T47D (cell line): ENCODE measurements at regions not wholly inside any gene's neighbourhood (a gene's known extent, or its start where the extent isn't known, plus 50 kb on each side); places are given as distances from the start of the nearest gene placed in this dataset.

Source experiments
- DNase-seq, 2 experiments: peaks; one replicate each; pipeline versions ENCODE4 v3.0.0 to v3.0.0-alpha.2; 2011 to 2012; ENCODE audit warnings: low read depth in 1 of 2, low spot score in 1 of 2
- JUND ChIP-seq: IDR thresholded peaks from 2 replicates; pipeline ENCODE4 v1.6.1; 2012; ENCODE audit warnings: low read depth
- in situ Hi-C: cut with HindIII; loops from 2 replicates; pipeline ENCODE4 v1.10.0; 2016; ENCODE audit warnings: low sequenced_read_pairs, low pct_unique_long_range_greater_than_20kb

DNA sequence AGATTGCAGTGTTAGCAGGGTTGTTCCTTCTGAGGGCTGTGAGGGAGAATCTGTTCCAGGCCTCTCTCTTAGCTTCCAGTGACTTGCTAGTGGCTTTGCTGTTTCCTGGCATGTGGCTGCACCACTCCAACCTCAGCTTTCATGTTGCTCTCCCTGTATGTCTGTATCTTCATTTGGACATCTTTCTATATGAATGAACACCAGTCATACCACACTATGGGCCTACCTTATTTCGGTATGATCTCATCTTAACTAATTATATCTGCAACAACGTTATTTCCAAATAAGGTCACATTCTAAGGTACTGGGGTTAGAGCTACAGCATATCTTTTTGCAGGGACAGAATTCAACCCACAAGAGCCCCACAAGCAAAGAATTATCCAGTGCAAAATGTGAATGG, 356.7 kb upstream of the UMPS start:
- no peak for TF ChIP-seq JUND
- DNase-seq: no peak
- in situ Hi-C loops: no loop called here

- no peak for TF ChIP-seq JUND
- in situ Hi-C loops: no loop called here
- no peak for DNase-seq
Observed at GRCh38 chr3:124374583-124374982, 355.7 kb upstream of the UMPS start.

- no peak for TF ChIP-seq JUND
- in situ Hi-C loops: no loop called here
- DNase-seq: peak; percentile 25 to 90
Observed at GRCh38 chr3:124381575-124382333, 348.5 kb upstream of the UMPS start.

DNA sequence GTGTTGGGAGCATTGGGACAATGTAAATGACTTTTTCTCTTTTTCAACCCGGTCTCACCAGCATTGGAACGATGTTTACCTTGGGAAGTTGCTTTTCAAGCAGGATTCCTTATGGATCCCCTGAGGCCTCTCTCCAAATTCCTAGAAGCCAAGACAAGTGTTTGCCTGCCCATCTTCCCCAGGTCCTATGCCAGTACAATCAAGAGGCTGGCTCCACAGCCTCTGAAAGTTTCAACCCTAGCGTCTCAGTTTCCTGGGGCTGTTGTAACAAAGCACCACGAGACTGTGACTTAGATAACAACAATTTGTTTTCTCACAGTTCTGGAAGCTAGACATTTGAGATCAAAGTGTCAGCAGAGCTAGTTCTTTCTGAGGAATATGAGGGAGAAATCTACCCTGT, 347.2 kb upstream of the UMPS start:
- TF ChIP-seq JUND: peak; percentile 29; the same call in 1 of the 2 replicates
- peak; percentile 52 to 92 for DNase-seq
- in situ Hi-C loops: no loop called here

DNA sequence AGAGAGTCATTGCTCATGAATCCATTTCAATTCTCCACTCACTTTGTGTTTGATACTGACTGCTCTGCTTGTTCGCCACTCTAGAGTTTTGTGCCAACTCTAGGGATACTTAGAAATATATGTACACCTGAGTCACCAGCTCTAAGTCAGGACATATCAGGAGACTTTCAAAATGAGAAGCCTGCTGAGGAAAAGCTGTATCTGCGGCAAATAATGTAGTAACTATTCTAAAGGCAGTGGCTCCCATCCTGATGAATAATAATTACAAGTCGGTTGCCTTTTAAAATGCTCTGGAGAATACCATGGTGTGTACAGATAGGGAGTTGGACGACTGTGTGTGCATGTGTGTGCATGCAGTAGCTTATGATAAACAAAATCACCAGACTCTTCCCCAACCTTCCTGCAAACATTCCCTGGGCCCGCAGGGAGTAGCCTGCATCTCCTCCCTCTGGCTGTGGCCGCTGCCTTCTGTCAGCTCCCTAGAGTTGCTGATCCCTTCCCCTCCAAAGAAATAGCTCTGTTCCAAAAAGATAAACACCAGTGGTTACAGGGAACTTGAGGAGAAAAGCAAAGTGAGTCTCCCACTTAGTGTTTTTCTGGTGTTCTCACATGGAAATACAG, 346.3 kb upstream of the UMPS start:
- DNase-seq: no peak
- TF ChIP-seq JUND: no peak
- in situ Hi-C loops: no loop called here

DNA sequence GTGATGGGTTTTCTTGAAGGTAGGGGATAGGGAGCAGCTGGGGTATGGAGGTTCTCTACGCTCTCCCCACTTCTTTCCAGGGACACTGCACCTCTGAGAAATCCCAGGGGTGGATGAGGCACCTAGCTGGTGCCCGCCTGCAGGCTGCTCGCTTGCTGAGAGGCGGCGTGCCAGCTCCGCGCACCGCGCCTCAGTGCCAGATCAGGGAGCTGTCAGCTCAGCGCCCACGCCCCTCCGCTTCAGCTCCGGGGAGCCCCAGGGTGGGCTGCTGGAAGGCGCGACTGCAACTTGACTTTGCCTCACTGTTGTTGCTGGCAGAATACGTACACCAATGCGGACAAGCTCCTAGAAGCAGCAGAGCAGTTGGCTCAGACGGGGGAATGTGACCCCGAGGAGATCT, 345.7 kb upstream of the UMPS start:
- DNase-seq: peak in 1 of 2 experiments; percentile 23
- in situ Hi-C loops: no loop called here
- TF ChIP-seq JUND: no peak

- in situ Hi-C loops: no loop called here
- DNase-seq: no peak
- no peak for TF ChIP-seq JUND
Observed at GRCh38 chr3:124385996-124386395, 344.3 kb upstream of the UMPS start.

DNA sequence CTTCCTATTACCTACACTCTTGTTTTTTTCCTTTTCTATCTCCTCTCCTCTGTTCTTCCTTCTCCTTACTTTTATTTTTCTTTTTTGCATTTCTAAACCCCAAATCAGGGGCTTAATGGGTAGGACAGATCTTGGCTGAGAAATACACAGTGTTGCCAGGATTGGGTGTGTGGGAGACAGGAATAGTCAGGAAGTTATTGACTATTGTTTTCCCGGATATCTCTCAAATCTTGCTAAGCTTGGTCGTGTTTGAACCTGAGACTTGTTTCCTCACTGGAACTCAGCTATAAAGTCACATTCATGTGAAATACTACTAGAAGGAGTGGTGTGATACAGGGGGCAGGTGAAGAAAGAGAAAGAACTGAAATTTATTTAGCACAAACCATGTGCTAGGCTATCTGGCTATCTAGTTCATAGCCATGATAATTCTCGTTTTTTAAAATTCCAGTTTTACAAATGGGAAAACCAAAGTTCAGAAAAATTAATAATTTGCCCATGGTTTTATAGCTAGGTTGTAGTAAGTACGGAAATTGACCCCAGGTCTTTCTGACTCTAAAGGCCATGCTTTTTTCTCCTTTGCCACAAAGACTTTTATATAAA, 343.2 kb upstream of the UMPS start:
- in situ Hi-C loops: no loop called here
- no peak for TF ChIP-seq JUND
- DNase-seq: no peak

GRCh38 chr3:124391774-124392173, 338.5 kb upstream of the UMPS start:
- in situ Hi-C loops: no loop called here
- TF ChIP-seq JUND: no peak
- DNase-seq: no peak

DNA sequence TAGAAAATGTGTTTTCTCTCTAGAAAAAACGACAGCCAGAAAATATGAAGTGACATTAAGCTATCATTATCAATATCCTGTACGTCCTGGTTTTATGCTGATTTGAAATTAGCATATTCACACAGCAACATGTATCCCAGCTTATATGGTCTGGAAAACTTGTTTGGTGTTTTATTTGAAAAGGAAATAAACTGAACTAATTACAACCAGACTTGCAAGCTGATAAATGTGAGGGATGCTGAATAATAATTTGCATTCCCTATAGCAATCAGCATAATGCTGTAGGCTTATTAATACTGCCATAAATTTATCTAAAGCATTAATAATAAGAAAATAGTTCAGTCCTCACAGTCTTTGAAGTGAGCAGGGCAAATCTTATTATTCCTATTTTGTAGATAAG, 336.9 kb upstream of the UMPS start:
- no peak for TF ChIP-seq JUND
- DNase-seq: no peak
- in situ Hi-C loops: no loop called here

GRCh38 chr3:124395162-124395561, 335.1 kb upstream of the UMPS start:
- in situ Hi-C loops: no loop called here
- no peak for TF ChIP-seq JUND
- DNase-seq: no peak

GRCh38 chr3:124395584-124396338, 334.5 kb upstream of the UMPS start:
- DNase-seq: no peak
- TF ChIP-seq JUND: no peak
- in situ Hi-C loops: no loop called here
